NCI-H345 treated with DMSO at 0.1 percent for 48 hours (cell line): ENCODE measurements at regions not wholly inside any gene's neighbourhood (a gene's known extent, or its start where the extent isn't known, plus 50 kb on each side); places are given as distances from the start of the nearest gene placed in this dataset.

Experiments
- DNase-seq: peaks from one replicate; lab custom pipeline; 2025; ENCODE audit not compliant: unreplicated experiment; lab: John Stamatoyannopoulos, UW

GRCh38 chr5:60379907-60380306 is 320.1 kb downstream of the DEPDC1B start:
- no peak for DNase-seq

GRCh38 chr5:60377826-60378225 is 322.1 kb downstream of the DEPDC1B start:
- no peak for DNase-seq

GRCh38 chr5:60376860-60377259 is 323.1 kb downstream of the DEPDC1B start:
- no peak for DNase-seq

- no peak for DNase-seq
These were observed 325.6 kb downstream of the DEPDC1B start for GRCh38 chr5:60374409-60374808.

GRCh38 chr5:60372786-60373185 is 327.2 kb downstream of the DEPDC1B start:
- DNase-seq, result no peak

GRCh38 chr5:60371065-60371464 is 328.9 kb downstream of the DEPDC1B start:
- DNase-seq, result no peak

- DNase-seq, result no peak
These were observed 329.5 kb downstream of the DEPDC1B start for GRCh38 chr5:60370508-60370907.

GRCh38 chr5:60369391-60369790 is 330.6 kb downstream of the DEPDC1B start:
- DNase-seq, result no peak

GRCh38 chr5:60368100-60368499 is 331.9 kb downstream of the DEPDC1B start:
- DNase-seq, result no peak

GRCh38 chr5:60366489-60366888 is 333.5 kb downstream of the DEPDC1B start:
- no peak for DNase-seq

- no peak for DNase-seq
These were observed 335.0 kb downstream of the DEPDC1B start for GRCh38 chr5:60365001-60365400.

GRCh38 chr5:60362158-60362557 is 337.8 kb downstream of the DEPDC1B start:
- DNase-seq, result no peak

GRCh38 chr5:60360355-60360754 is 339.6 kb downstream of the DEPDC1B start:
- no peak for DNase-seq

- no peak for DNase-seq
These were observed 342.7 kb downstream of the DEPDC1B start for GRCh38 chr5:60357302-60357701.

GRCh38 chr5:60356745-60357144 is 343.2 kb downstream of the DEPDC1B start:
- DNase-seq, result no peak

GRCh38 chr5:60355181-60355580 is 344.8 kb downstream of the DEPDC1B start:
- no peak for DNase-seq

- no peak for DNase-seq
These were observed 345.7 kb downstream of the DEPDC1B start for GRCh38 chr5:60354311-60354710.

- no peak for DNase-seq
These were observed 346.9 kb downstream of the DEPDC1B start for GRCh38 chr5:60352992-60353599.

- no peak for DNase-seq
These were observed 349.2 kb downstream of the DEPDC1B start for GRCh38 chr5:60350794-60351193.

GRCh38 chr5:60349891-60350415 is 350.0 kb downstream of the DEPDC1B start:
- no peak for DNase-seq

GRCh38 chr5:60346393-60346792 is 353.6 kb downstream of the DEPDC1B start:
- DNase-seq, result no peak

- DNase-seq, result no peak
These were observed 356.9 kb downstream of the DEPDC1B start for GRCh38 chr5:60343102-60343501.

- DNase-seq, result no peak
These were observed 358.9 kb downstream of the DEPDC1B start for GRCh38 chr5:60340965-60341471.
